Lung (tissue), 11 donors: ENCODE measurements at regions not wholly inside any gene's neighbourhood (a gene's known extent, or its start where the extent isn't known, plus 50 kb on each side); places are given as distances from the start of the nearest gene placed in this dataset.

Experiments used
- ATAC-seq: fragments of 200-7000 bp; cut with Tn5 transposase; one replicate; pipeline ENCODE4 v1.9.1; 2020; ENCODE audit warnings: moderate number of reproducible peaks; ENCODE audit not compliant: insufficient read depth, low FRiP score
- DNase-seq, 3 donors: peaks; one replicate each; pipeline ENCODE4 v3.0.0-alpha.2; 2013 to 2017
- H3K27ac ChIP-seq, 2 donors: one replicate each; pipeline ENCODE4 v1.5.1; 2013; ENCODE audit warnings: mild to moderate bottlenecking in 2 of 2, moderate library complexity in 2 of 2, control low read depth in 1 of 2, inconsistent platforms in 1 of 2, low read depth in 1 of 2, low read length in 1 of 2
- H3K27me3 ChIP-seq, 3 donors: one replicate each; pipeline ENCODE4 v1.5.1; 2013; ENCODE audit warnings: low read length in 2 of 3; ENCODE audit not compliant: control insufficient read depth in 3 of 3, insufficient read depth in 3 of 3
- H3K36me3 ChIP-seq, 4 donors: one replicate each; pipeline ENCODE4 v1.5.1; 2013; ENCODE audit warnings: low read length in 4 of 4, mild to moderate bottlenecking in 1 of 4, moderate library complexity in 1 of 4; ENCODE audit not compliant: control insufficient read depth in 4 of 4, insufficient read depth in 4 of 4
- H3K4me1 ChIP-seq, 5 donors: one replicate each; pipeline ENCODE4 v1.5.1; 2013; ENCODE audit warnings: low read length in 5 of 5, mild to moderate bottlenecking in 2 of 5, moderate library complexity in 1 of 5; ENCODE audit not compliant: control insufficient read depth in 5 of 5, insufficient read depth in 5 of 5
- H3K4me3 ChIP-seq: one replicate; pipeline ENCODE4 v1.5.1; 2013; ENCODE audit warnings: mild to moderate bottlenecking, control low read depth, moderate library complexity
- H3K9ac ChIP-seq, 2 donors: one replicate each; pipeline ENCODE4 v1.5.1; 2013; ENCODE audit warnings: low read length in 2 of 2, control low read depth in 1 of 2; ENCODE audit not compliant: insufficient read depth in 1 of 2
- H3K9me3 ChIP-seq, 4 donors: one replicate each; pipeline ENCODE4 v1.5.1; 2013; ENCODE audit warnings: low read length in 3 of 4, mild to moderate bottlenecking in 1 of 4, moderate library complexity in 1 of 4; ENCODE audit not compliant: control insufficient read depth in 4 of 4, insufficient read depth in 3 of 4
- CTCF ChIP-seq: IDR thresholded peaks from 2 replicates; pipeline ENCODE4 v1.5.1; 2012; ENCODE audit warnings: mild to moderate bottlenecking; ENCODE audit errors: control extremely low read depth, extremely low read depth
- WGBS, 2 donors: extraction: QIAGEN DNeasy Blood & Tissue Kit; methylation state at CpG; one replicate each; pipeline ENCODE4 v1.1.7; 2013; 5-methylcytosine and 5-hydroxymethylcytosine counted together
- donor health status: control.
- donor health status: control.
- donor health status: Bipolar disorder and iron deficiency.
- donor health status: healthy.
- donor health status: DM: yes; HTN: yes; CAD: no.

- 81 to 93% methylated on average over 1 of the region's 1 CpG for WGBS, 2 donors
- H3K27ac ChIP-seq: no peak overlapping the region
- H3K4me1 ChIP-seq: peaks cover 0 to 29% (median 0%) of the 10 kb centered on the region in 5 donors
- no peak overlapping the region for H3K4me3 ChIP-seq
- DNase-seq (peak in 2 of 3 donors; percentile 90 to 95), ATAC-seq (no peak)
- no peaks in the 10 kb centered on the region for H3K36me3 ChIP-seq
- H3K9me3 ChIP-seq: peaks cover 0 to 1% (median 0%) of the 10 kb centered on the region in 4 donors
- no peaks in the 10 kb centered on the region for H3K27me3 ChIP-seq
- no peak for TF ChIP-seq CTCF
- H3K9ac ChIP-seq: no peak overlapping the region
These were observed 90.2 kb upstream of the KCNMB2 start for GRCh38 chr3:178446059-178446458.

GRCh38 chr3:178450476-178450875 is 85.8 kb upstream of the KCNMB2 start:
- peaks cover 0 to 34% (median 0%) of the 10 kb centered on the region in 5 donors for H3K4me1 ChIP-seq
- ATAC-seq (no peak), DNase-seq (no peak)
- no peak overlapping the region for H3K9ac ChIP-seq
- no peak for TF ChIP-seq CTCF
- peaks cover 0 to 1% (median 0%) of the 10 kb centered on the region in 4 donors for H3K9me3 ChIP-seq
- H3K36me3 ChIP-seq: no peaks in the 10 kb centered on the region
- H3K27me3 ChIP-seq: no peaks in the 10 kb centered on the region
- 59 to 73% methylated on average over 3 of the region's 3 CpGs for WGBS, 2 donors
- no peak overlapping the region for H3K4me3 ChIP-seq
- H3K27ac ChIP-seq: no peak overlapping the region

- no peak overlapping the region for H3K27ac ChIP-seq
- H3K9me3 ChIP-seq: peaks cover 0 to 1% (median 0%) of the 10 kb centered on the region in 4 donors
- H3K4me1 ChIP-seq: peaks cover 0 to 35% (median 0%) of the 10 kb centered on the region in 5 donors
- ATAC-seq (no peak), DNase-seq (no peak)
- no peak overlapping the region for H3K9ac ChIP-seq
- no peak for TF ChIP-seq CTCF
- no peaks in the 10 kb centered on the region for H3K36me3 ChIP-seq
- no peak overlapping the region for H3K4me3 ChIP-seq
- no peaks in the 10 kb centered on the region for H3K27me3 ChIP-seq
These were observed 84.4 kb upstream of the KCNMB2 start for GRCh38 chr3:178451799-178452198.

- no peaks in the 10 kb centered on the region for H3K36me3 ChIP-seq
- no peak for ATAC-seq
- 67 to 85% methylated on average over 4 of the region's 4 CpGs for WGBS, 2 donors
These were observed 81.5 kb upstream of the KCNMB2 start for GRCh38 chr3:178454726-178455125.

More at GRCh38 chr3:178454726-178455125, 81.5 kb upstream of the KCNMB2 start:
- H3K4me3 ChIP-seq: no peak overlapping the region
- no peaks in the 10 kb centered on the region for H3K9me3 ChIP-seq
- H3K4me1 ChIP-seq: peaks cover 0 to 45% (median 0%) of the 10 kb centered on the region in 5 donors
- H3K9ac ChIP-seq: no peak overlapping the region
- no peak for TF ChIP-seq CTCF
- no peak overlapping the region for H3K27ac ChIP-seq
- DNase-seq: peak; percentile 73 to 90 (median 85)
- no peaks in the 10 kb centered on the region for H3K27me3 ChIP-seq
